HEK293T (cell line): ENCODE measurements at regions not wholly inside any gene's neighbourhood (a gene's known extent, or its start where the extent isn't known, plus 50 kb on each side); places are given as distances from the start of the nearest gene placed in this dataset.

Experiments
- ARNT ChIP-seq: fragments of 450-650 bp; IDR thresholded peaks from 2 replicates; pipeline ENCODE4 v1.6.1; 2017; ENCODE audit warnings: mild to moderate bottlenecking
- CTBP1 ChIP-seq: fragments of 450-650 bp; IDR thresholded peaks from 2 replicates; pipeline ENCODE4 v1.6.1; 2016; ENCODE audit warnings: borderline replicate concordance
- ELF4 ChIP-seq: fragments of 450-650 bp; IDR thresholded peaks from 2 replicates; pipeline ENCODE4 v1.6.1; 2017; ENCODE audit warnings: antibody characterized with exemption
- FOXK2 ChIP-seq: fragments of 450-650 bp; IDR thresholded peaks from 2 replicates; pipeline ENCODE4 v1.6.1; 2016; ENCODE audit warnings: mild to moderate bottlenecking
- FOXM1 ChIP-seq: fragments of 450-650 bp; IDR thresholded peaks from 2 replicates; pipeline ENCODE4 v1.6.1; 2017; ENCODE audit warnings: mild to moderate bottlenecking, borderline replicate concordance
- L3MBTL2 ChIP-seq: fragments of 450-650 bp; conservative IDR thresholded peaks from 2 replicates; pipeline ENCODE4 v1.6.1; 2016; ENCODE audit warnings: mild to moderate bottlenecking
- NFRKB ChIP-seq: fragments of 450-650 bp; IDR thresholded peaks from 2 replicates; pipeline ENCODE4 v1.6.1; 2016; ENCODE audit warnings: mild to moderate bottlenecking, moderate library complexity
- SP1 ChIP-seq: fragments of 450-650 bp; IDR thresholded peaks from 2 replicates; pipeline ENCODE4 v1.6.1; 2017
- TARDBP ChIP-seq: fragments of 450-650 bp; IDR thresholded peaks from 2 replicates; pipeline ENCODE4 v1.6.1; 2016
- TF ChIP-seq, protein P1 (sequence below): fragments of 450-650 bp; IDR thresholded peaks from 2 replicates; pipeline ENCODE4 v1.6.1; 2016

DNA sequence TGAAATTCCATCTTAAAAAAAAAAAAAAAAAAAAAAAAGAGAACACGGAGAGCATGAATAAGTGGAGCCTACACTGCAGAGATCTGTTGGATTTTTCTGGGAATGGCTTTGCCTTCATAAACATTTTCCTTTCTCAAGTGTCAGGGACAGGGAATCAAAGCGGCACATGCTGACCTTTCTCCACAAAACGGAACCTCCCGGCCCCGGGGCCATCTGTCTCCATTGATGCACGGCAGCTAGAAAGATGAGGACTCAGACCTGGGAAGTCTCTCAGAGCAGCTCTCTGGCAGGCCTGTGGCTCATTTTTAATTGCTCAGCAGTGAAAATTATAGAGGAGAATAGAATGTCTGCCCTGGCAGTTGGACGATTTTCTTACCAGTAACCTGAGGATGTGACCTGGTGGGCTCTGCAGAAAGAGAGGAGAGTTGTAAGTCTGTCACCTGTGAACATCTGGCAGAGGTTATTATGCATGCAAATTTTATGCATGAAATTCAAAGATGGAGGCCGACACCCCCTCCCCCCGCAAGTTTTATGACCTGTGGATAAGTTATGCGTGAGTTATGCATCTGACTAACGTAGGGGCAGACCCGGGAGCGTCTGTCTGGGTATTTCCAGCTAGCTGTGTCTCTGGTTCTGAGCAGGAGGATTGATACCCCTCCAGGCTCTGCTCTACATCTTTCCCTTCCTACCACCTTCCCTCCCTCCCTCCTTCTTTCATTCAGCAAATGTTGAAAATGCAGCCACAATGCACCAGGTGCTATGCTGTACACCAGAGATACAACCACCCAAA, 352.5 kb downstream of the CDH26 start:
- TF ChIP-seq, protein P1, sequence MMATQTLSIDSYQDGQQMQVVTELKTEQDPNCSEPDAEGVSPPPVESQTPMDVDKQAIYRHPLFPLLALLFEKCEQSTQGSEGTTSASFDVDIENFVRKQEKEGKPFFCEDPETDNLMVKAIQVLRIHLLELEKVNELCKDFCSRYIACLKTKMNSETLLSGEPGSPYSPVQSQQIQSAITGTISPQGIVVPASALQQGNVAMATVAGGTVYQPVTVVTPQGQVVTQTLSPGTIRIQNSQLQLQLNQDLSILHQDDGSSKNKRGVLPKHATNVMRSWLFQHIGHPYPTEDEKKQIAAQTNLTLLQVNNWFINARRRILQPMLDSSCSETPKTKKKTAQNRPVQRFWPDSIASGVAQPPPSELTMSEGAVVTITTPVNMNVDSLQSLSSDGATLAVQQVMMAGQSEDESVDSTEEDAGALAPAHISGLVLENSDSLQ = no peak
- TF ChIP-seq NFRKB (no peak), TARDBP (no peak), FOXM1 (no peak), SP1 (no peak), L3MBTL2 (no peak), CTBP1 (no peak), ARNT (no peak), FOXK2 (no peak), ELF4 (no peak)
